BJ (cell line): ENCODE measurements at regions not wholly inside any gene's neighbourhood (a gene's known extent, or its start where the extent isn't known, plus 50 kb on each side); places are given as distances from the start of the nearest gene placed in this dataset.
"Not testable (repeated sequence)": the region's sequence is repeated elsewhere in the genome, so short reads cannot be mapped to it uniquely, and the experiment has no call there.

Source experiments
- CTCF ChIA-PET: fragments of 350-600 bp; formaldehyde crosslinking; extraction: SDS; loops from one replicate; lab custom pipeline; 2021; ENCODE audit warnings: antibody characterized with exemption, inconsistent platforms; lab: Yijun Ruan, JAX
- POLR2A ChIA-PET: fragments of 300-600 bp; sonication (Branson Sonifier 250); formaldehyde crosslinking; extraction: SDS; loops from one replicate; lab custom pipeline; 2021; ENCODE audit warnings: antibody characterized with exemption; lab: Charles Lee
- DNase-seq: peaks from one replicate; pipeline ENCODE4 v3.0.0-alpha.2; 2011; ENCODE audit warnings: low read depth
- H3K27me3 ChIP-seq: 2 replicates; pipeline ENCODE4 v1.6.0; 2011; ENCODE audit warnings: low read length; ENCODE audit not compliant: control insufficient read depth, insufficient read depth
- H3K36me3 ChIP-seq: 2 replicates; pipeline ENCODE4 v1.5.1; 2011; ENCODE audit warnings: low read length; ENCODE audit not compliant: control insufficient read depth, insufficient read depth
- H3K4me3 ChIP-seq: 2 replicates; pipeline ENCODE4 v1.5.1; 2011; ENCODE audit warnings: low read depth, mild to moderate bottlenecking, control low read depth, low read length
- CTCF ChIP-seq: IDR thresholded peaks from 2 replicates; pipeline ENCODE4 v1.5.1; 2011; ENCODE audit warnings: low read depth, mild to moderate bottlenecking, control low read depth, inconsistent platforms, low read length, moderate library complexity; ENCODE audit not compliant: insufficient read depth

GRCh38 chrX:120719622-120720021 is 89.8 kb upstream of the C1GALT1C1 start:
- no peak for TF ChIP-seq CTCF
- Histone ChIP-seq H3K36me3 (no peaks in the 10 kb centered on the region), H3K4me3 (no peak overlapping the region), H3K27me3 (no peaks in the 10 kb centered on the region)
- POLR2A ChIA-PET = no interaction called here
- DNase-seq = no peak
- CTCF ChIA-PET = interaction anchor here (0.9 kb wide), 1 partner anchor 14 kb away, joined by 3 read pairs; no protein-coding TSS in a partner anchor

GRCh38 chrX:120718969-120719368 is 89.1 kb upstream of the C1GALT1C1 start:
- CTCF ChIA-PET = interaction anchor here (0.9 kb wide), 1 partner anchor 14 kb away, joined by 3 read pairs; no protein-coding TSS in a partner anchor
- Histone ChIP-seq H3K4me3 (no peak overlapping the region), H3K36me3 (no peaks in the 10 kb centered on the region), H3K27me3 (no peaks in the 10 kb centered on the region)
- no peak for DNase-seq
- TF ChIP-seq CTCF = no peak
- POLR2A ChIA-PET = no interaction called here

- CTCF ChIA-PET = not testable (repeated sequence)
Measured at GRCh38 chrX:120702337-120702736, 72.5 kb upstream of the C1GALT1C1 start.

GRCh38 chrX:120697053-120697452 is 67.2 kb upstream of the C1GALT1C1 start:
- ChIA-PET POLR2A (no interaction called here), CTCF (interaction anchor here (0.6 kb wide), 1 partner anchor 51 kb away, joined by 3 read pairs; no protein-coding TSS in a partner anchor)

More at GRCh38 chrX:120702337-120702736, 72.5 kb upstream of the C1GALT1C1 start:
- H3K27me3 ChIP-seq, POLR2A ChIA-PET, DNase-seq, H3K4me3 ChIP-seq, H3K36me3 ChIP-seq: not testable (repeated sequence)

GRCh38 chrX:120692319-120692718 is 62.5 kb upstream of the C1GALT1C1 start:
- H3K4me3 ChIP-seq = no peak overlapping the region
- no peaks in the 10 kb centered on the region for H3K27me3 ChIP-seq
- ChIA-PET POLR2A (no interaction called here), CTCF (no interaction called here)
- TF ChIP-seq CTCF = no peak
- H3K36me3 ChIP-seq = no peaks in the 10 kb centered on the region
- DNase-seq = no peak

More at GRCh38 chrX:120697053-120697452, 67.2 kb upstream of the C1GALT1C1 start:
- no peaks in the 10 kb centered on the region for H3K36me3 ChIP-seq
- H3K4me3 ChIP-seq = no peak overlapping the region
- H3K27me3 ChIP-seq = no peaks in the 10 kb centered on the region
- DNase-seq = no peak
- no peak for TF ChIP-seq CTCF

- no peak for TF ChIP-seq CTCF
- H3K36me3 ChIP-seq = no peaks in the 10 kb centered on the region
- H3K27me3 ChIP-seq = no peaks in the 10 kb centered on the region
- POLR2A ChIA-PET = no interaction called here
- DNase-seq = no peak
- CTCF ChIA-PET = no interaction called here
- no peak overlapping the region for H3K4me3 ChIP-seq
Measured at GRCh38 chrX:120690941-120691340, 61.1 kb upstream of the C1GALT1C1 start.
